Breast epithelium (tissue), 4 donors: ENCODE measurements at regions not wholly inside any gene's neighbourhood (a gene's known extent, or its start where the extent isn't known, plus 50 kb on each side); places are given as distances from the start of the nearest gene placed in this dataset.
A peak's percentile ranks its signal among the peaks of the same experiment; 100 is the strongest.

Experiments used
- DNase-seq, 2 donors: peaks; one replicate each; pipeline ENCODE4 v3.0.0-alpha.2; 2019; ENCODE audit warnings: low spot score in 2 of 2
- H3K27ac ChIP-seq, 2 donors: fragments of 200-600 bp; sonication (generic) in 1 of 2; one replicate each; pipeline ENCODE4 v1.5.1; 2016 to 2019; ENCODE audit warnings: mild to moderate bottlenecking in 1 of 2
- H3K27me3 ChIP-seq, 2 donors: fragments of 200-600 bp; sonication (generic) in 1 of 2; one replicate each; pipeline versions ENCODE4 v1.5.1 to v1.6.0; 2017 to 2019; ENCODE audit warnings: control low read depth in 1 of 2, mild to moderate bottlenecking in 1 of 2
- H3K36me3 ChIP-seq: fragments of 200-600 bp; one replicate; pipeline ENCODE4 v1.5.1; 2019
- H3K4me1 ChIP-seq, 2 donors: fragments of 200-600 bp; sonication (generic); one replicate each; pipeline ENCODE4 v1.5.1; 2016 to 2019; ENCODE audit warnings: control low read depth in 1 of 2
- H3K4me3 ChIP-seq, 3 donors: fragments of 200-600 bp; sonication (generic); 1 replicate in 2 of 3; 2 replicates in 1 of 3; pipeline ENCODE4 v1.5.1; 2016 to 2019; ENCODE audit warnings: mild to moderate bottlenecking in 3 of 3, moderate library complexity in 2 of 3
- H3K9me3 ChIP-seq, 2 donors: fragments of 200-600 bp; sonication (generic) in 1 of 2; one replicate each; pipeline ENCODE4 v1.5.1; 2016 to 2019; ENCODE audit warnings: control low read depth in 1 of 2
- CTCF ChIP-seq, 3 donors: fragments of 450-650 bp; IDR thresholded peaks; one replicate each; pipeline ENCODE4 v1.5.1; 2016 to 2017; ENCODE audit warnings: antibody characterized with exemption in 3 of 3, mild to moderate bottlenecking in 3 of 3, moderate library complexity in 3 of 3
- POLR2A ChIP-seq: fragments of 450-650 bp; IDR thresholded peaks from one replicate; pipeline ENCODE4 v1.6.1; 2016; ENCODE audit warnings: antibody characterized with exemption, mild to moderate bottlenecking, moderate library complexity
- POLR2AphosphoS5 ChIP-seq, 3 donors: sonication (generic); formaldehyde crosslinking; IDR thresholded peaks; one replicate each; pipeline ENCODE4 v1.6.1; 2017; ENCODE audit warnings: antibody characterized with exemption in 3 of 3
- intact Hi-C: fragments of 100-400 bp; cut with DNase I; formaldehyde crosslinking; loops from one replicate; pipeline ENCODE4 v1.15.1; 2023; ENCODE audit warnings: low total_unique reads

- no peak overlapping the region for H3K4me3 ChIP-seq
- no peaks in the 10 kb centered on the region for H3K4me1 ChIP-seq
- intact Hi-C loops, result no loop called here
- DNase-seq, result no peak
- TF ChIP-seq POLR2A, result no peak
- TF ChIP-seq CTCF (IDR thresholded peaks at IDR 0.05), result no peak
- TF ChIP-seq POLR2AphosphoS5 (IDR thresholded peaks at IDR 0.05), result no peak
- no peak overlapping the region for H3K27ac ChIP-seq
- H3K36me3 ChIP-seq, result no peaks in the 10 kb centered on the region
- H3K27me3 ChIP-seq, result peaks cover 0 to 41% of the 10 kb centered on the region in 2 donors
- peaks cover 6 to 12% of the 10 kb centered on the region in 2 donors for H3K9me3 ChIP-seq
Observed at GRCh38 chr16:86015606-86016005, 116.6 kb downstream of the IRF8 start.

GRCh38 chr16:86016201-86016965, 117.4 kb downstream of the IRF8 start:
- TF ChIP-seq CTCF (IDR thresholded peaks at IDR 0.05) (peak in 2 of 3 donors; percentile 63 to 72), POLR2A (no peak)
- Histone ChIP-seq H3K4me3 (no peak overlapping the region), H3K9me3 (peaks cover 6 to 12% of the 10 kb centered on the region in 2 donors), H3K4me1 (no peaks in the 10 kb centered on the region), H3K36me3 (no peaks in the 10 kb centered on the region), H3K27me3 (peaks cover 0 to 41% of the 10 kb centered on the region in 2 donors), H3K27ac (no peak overlapping the region)
- intact Hi-C loops, result no loop called here
- peak in 1 of 2 donors; percentile 28 for DNase-seq

- Histone ChIP-seq H3K36me3 (no peaks in the 10 kb centered on the region), H3K27ac (no peak overlapping the region), H3K27me3 (peaks cover 0 to 51% of the 10 kb centered on the region in 2 donors), H3K9me3 (peaks cover 6 to 16% of the 10 kb centered on the region in 2 donors), H3K4me3 (no peak overlapping the region), H3K4me1 (no peaks in the 10 kb centered on the region)
- no peak for DNase-seq
- TF ChIP-seq POLR2AphosphoS5 (IDR thresholded peaks at IDR 0.05), result no peak
- TF ChIP-seq POLR2A, result no peak
- intact Hi-C loops, result no loop called here
Observed at GRCh38 chr16:86018071-86018470, 119.1 kb downstream of the IRF8 start.

- Histone ChIP-seq H3K27me3 (peaks cover 0 to 50% of the 10 kb centered on the region in 2 donors), H3K36me3 (no peaks in the 10 kb centered on the region), H3K9me3 (peaks cover 6 to 20% of the 10 kb centered on the region in 2 donors), H3K4me3 (no peak overlapping the region), H3K27ac (no peak overlapping the region), H3K4me1 (no peaks in the 10 kb centered on the region)
- TF ChIP-seq POLR2AphosphoS5 (IDR thresholded peaks at IDR 0.05) (no peak), CTCF (IDR thresholded peaks at IDR 0.05) (no peak), POLR2A (no peak)
- DNase-seq, result no peak
- intact Hi-C loops, result no loop called here
Observed at GRCh38 chr16:86018487-86018886, 119.5 kb downstream of the IRF8 start.

- intact Hi-C loops, result no loop called here
- H3K36me3 ChIP-seq, result no peaks in the 10 kb centered on the region
- H3K27ac ChIP-seq, result no peak overlapping the region
- H3K9me3 ChIP-seq, result peaks cover 6 to 25% of the 10 kb centered on the region in 2 donors
- H3K27me3 ChIP-seq, result peaks cover 0 to 50% of the 10 kb centered on the region in 2 donors
- no peak for DNase-seq
- no peaks in the 10 kb centered on the region for H3K4me1 ChIP-seq
- no peak for TF ChIP-seq CTCF (IDR thresholded peaks at IDR 0.05)
- TF ChIP-seq POLR2A, result no peak
- TF ChIP-seq POLR2AphosphoS5 (IDR thresholded peaks at IDR 0.05), result no peak
- H3K4me3 ChIP-seq, result no peak overlapping the region
Observed at GRCh38 chr16:86018941-86019340, 120.0 kb downstream of the IRF8 start.
